GM12892 (cell line): ENCODE measurements at regions not wholly inside any gene's neighbourhood (a gene's known extent, or its start where the extent isn't known, plus 50 kb on each side); places are given as distances from the start of the nearest gene placed in this dataset.

ENCODE experiments used
- POLR2A ChIP-seq: IDR thresholded peaks from 2 replicates; pipeline ENCODE4 v1.6.1; 2011; ENCODE audit warnings: low read depth, low read length, control low read depth
- TAF1 ChIP-seq: IDR thresholded peaks from 2 replicates; pipeline ENCODE4 v1.6.1; 2011; ENCODE audit warnings: low read depth, mild to moderate bottlenecking, control low read depth, low read length, borderline replicate concordance

DNA sequence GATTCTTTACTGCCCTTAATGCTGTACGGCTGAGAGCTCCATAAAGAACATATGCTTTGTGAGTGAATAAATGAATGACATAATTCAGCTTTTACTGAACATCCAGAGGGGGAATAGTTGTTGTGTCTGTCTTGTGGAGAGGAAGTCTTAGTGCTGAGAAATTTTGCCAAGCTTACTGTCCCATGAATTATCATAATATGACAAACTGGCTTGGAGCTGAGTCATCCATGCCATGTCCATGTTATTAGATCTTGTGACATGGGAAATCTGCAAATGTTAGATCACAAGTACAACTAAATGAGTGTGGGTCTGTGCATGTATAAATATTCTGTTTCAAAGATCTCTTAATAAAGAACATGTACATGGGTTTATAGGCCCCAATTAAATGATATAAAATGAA lies 350.4 kb downstream of the BMP4 start:
- no peak for TF ChIP-seq TAF1
- TF ChIP-seq POLR2A = no peak
